Esophagus muscularis mucosa (tissue), 4 donors: ENCODE measurements at regions not wholly inside any gene's neighbourhood (a gene's known extent, or its start where the extent isn't known, plus 50 kb on each side); places are given as distances from the start of the nearest gene placed in this dataset.

Experiments used
- EP300 ChIP-seq: sonication (generic); formaldehyde crosslinking; IDR thresholded peaks from one replicate; pipeline ENCODE4 v1.6.1; 2017; ENCODE audit warnings: antibody characterized with exemption
- POLR2A ChIP-seq: fragments of 450-650 bp; IDR thresholded peaks from one replicate; pipeline ENCODE4 v1.6.1; 2017; ENCODE audit warnings: antibody characterized with exemption, moderate library complexity, mild to moderate bottlenecking, low read depth
- TF ChIP-seq, protein P1 (sequence below), 3 experiments: fragments of 200-600 bp in 2 of 3; fragments of 450-650 bp in 1 of 3; sonication (generic) in 2 of 3; IDR thresholded peaks; one replicate each; pipeline ENCODE4 v1.5.1; 2017 to 2019; ENCODE audit warnings: antibody characterized with exemption in 3 of 3, mild to moderate bottlenecking in 2 of 3, moderate library complexity in 1 of 3

- TF ChIP-seq, protein P1, sequence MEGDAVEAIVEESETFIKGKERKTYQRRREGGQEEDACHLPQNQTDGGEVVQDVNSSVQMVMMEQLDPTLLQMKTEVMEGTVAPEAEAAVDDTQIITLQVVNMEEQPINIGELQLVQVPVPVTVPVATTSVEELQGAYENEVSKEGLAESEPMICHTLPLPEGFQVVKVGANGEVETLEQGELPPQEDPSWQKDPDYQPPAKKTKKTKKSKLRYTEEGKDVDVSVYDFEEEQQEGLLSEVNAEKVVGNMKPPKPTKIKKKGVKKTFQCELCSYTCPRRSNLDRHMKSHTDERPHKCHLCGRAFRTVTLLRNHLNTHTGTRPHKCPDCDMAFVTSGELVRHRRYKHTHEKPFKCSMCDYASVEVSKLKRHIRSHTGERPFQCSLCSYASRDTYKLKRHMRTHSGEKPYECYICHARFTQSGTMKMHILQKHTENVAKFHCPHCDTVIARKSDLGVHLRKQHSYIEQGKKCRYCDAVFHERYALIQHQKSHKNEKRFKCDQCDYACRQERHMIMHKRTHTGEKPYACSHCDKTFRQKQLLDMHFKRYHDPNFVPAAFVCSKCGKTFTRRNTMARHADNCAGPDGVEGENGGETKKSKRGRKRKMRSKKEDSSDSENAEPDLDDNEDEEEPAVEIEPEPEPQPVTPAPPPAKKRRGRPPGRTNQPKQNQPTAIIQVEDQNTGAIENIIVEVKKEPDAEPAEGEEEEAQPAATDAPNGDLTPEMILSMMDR (IDR thresholded peaks at IDR 0.05) = no peak
- TF ChIP-seq POLR2A = no peak
- no peak for TF ChIP-seq EP300
Measured at GRCh38 chrX:39734174-39734776, 363.5 kb downstream of the BCOR start.
